GM23338 (cell line): ENCODE measurements at regions not wholly inside any gene's neighbourhood (a gene's known extent, or its start where the extent isn't known, plus 50 kb on each side); places are given as distances from the start of the nearest gene placed in this dataset.

Source experiments
- ATAC-seq: fragments of 200-7000 bp; cut with Tn5 transposase; 3 replicates; pipeline ENCODE4 v1.9.1; 2020
- DNase-seq: peaks from one replicate; pipeline ENCODE4 v3.0.0-alpha.2; 2015; ENCODE audit warnings: low spot score
- H2AFZ ChIP-seq: fragments of 200-600 bp; sonication (generic); 2 replicates; pipeline ENCODE4 v1.8.0; 2016; ENCODE audit warnings: antibody characterized with exemption, mild to moderate bottlenecking, moderate library complexity
- H3F3A ChIP-seq: fragments of 200-600 bp; sonication (generic); replicated peaks from 2 replicates; pipeline ENCODE4 v1.8.0; 2017; ENCODE audit warnings: antibody characterized with exemption, mixed run types, low read depth
- H3K27ac ChIP-seq: fragments of 200-600 bp; sonication (generic); 2 replicates; pipeline ENCODE4 v1.6.1; 2016; ENCODE audit warnings: low read depth
- H3K27me3 ChIP-seq: fragments of 200-600 bp; sonication (generic); 2 replicates; pipeline ENCODE4 v1.8.0; 2016; ENCODE audit warnings: mild to moderate bottlenecking, mixed run types, moderate library complexity; ENCODE audit not compliant: insufficient read depth
- H3K36me3 ChIP-seq: fragments of 200-600 bp; sonication (generic); 2 replicates; pipeline ENCODE4 v1.8.0; 2016; ENCODE audit warnings: mild to moderate bottlenecking; ENCODE audit not compliant: insufficient read depth
- H3K4me1 ChIP-seq: fragments of 200-600 bp; sonication (generic); 2 replicates; pipeline ENCODE4 v1.8.0; 2016; ENCODE audit warnings: mild to moderate bottlenecking, moderate library complexity; ENCODE audit not compliant: insufficient read depth
- H3K4me2 ChIP-seq: fragments of 200-600 bp; sonication (generic); 2 replicates; pipeline ENCODE4 v1.7.1; 2017; ENCODE audit warnings: mixed run types
- H3K4me3 ChIP-seq: fragments of 200-600 bp; sonication (generic); 2 replicates; pipeline ENCODE4 v1.6.1; 2016; ENCODE audit warnings: mixed run types
- H3K79me2 ChIP-seq: fragments of 200-600 bp; sonication (generic); replicated peaks from 2 replicates; pipeline ENCODE4 v1.8.0; 2017; ENCODE audit warnings: mild to moderate bottlenecking; ENCODE audit not compliant: insufficient read depth
- H3K9me2 ChIP-seq: fragments of 200-600 bp; sonication (generic); 2 replicates; pipeline ENCODE4 v1.8.0; 2017; ENCODE audit not compliant: insufficient read depth
- H4K20me1 ChIP-seq: fragments of 200-600 bp; sonication (generic); replicated peaks from 2 replicates; pipeline ENCODE4 v1.8.0; 2017; ENCODE audit warnings: mild to moderate bottlenecking; ENCODE audit not compliant: insufficient read depth
- H3K27ac Mint-ChIP-seq: 2 replicates; pipeline ENCODE4 v1.8.0; 2020; ENCODE audit warnings: inconsistent platforms, mild to moderate bottlenecking, moderate library complexity, mixed read lengths
- H3K27me3 Mint-ChIP-seq: 3 replicates; pipeline ENCODE4 v1.8.0; 2022; ENCODE audit warnings: low read depth, mild to moderate bottlenecking, moderate library complexity, mixed read lengths, inconsistent platforms; ENCODE audit not compliant: insufficient read depth, poor library complexity
- H3K36me3 Mint-ChIP-seq: 3 replicates; pipeline ENCODE4 v1.8.0; 2021; ENCODE audit warnings: low read depth, mild to moderate bottlenecking, inconsistent platforms, moderate library complexity, mixed read lengths
- H3K4me1 Mint-ChIP-seq: 3 replicates; pipeline ENCODE4 v1.8.0; 2020; ENCODE audit warnings: mild to moderate bottlenecking, inconsistent platforms, mixed read lengths
- H3K4me3 Mint-ChIP-seq: 3 replicates; pipeline ENCODE4 v1.8.0; 2021; ENCODE audit warnings: moderate library complexity, mild to moderate bottlenecking, inconsistent platforms, mixed read lengths
- H3K9me3 Mint-ChIP-seq: 3 replicates; pipeline ENCODE4 v1.8.0; 2020; ENCODE audit warnings: moderate library complexity, mild to moderate bottlenecking, inconsistent platforms, mixed read lengths
- CTCF ChIP-seq, 2 experiments: fragments of 200-600 bp in 1 of 2; sonication (generic) in 1 of 2; conservative IDR thresholded peaks; 2 replicates each; pipeline versions ENCODE4 v1.5.1 to v1.6.1; 2016 to 2017; ENCODE audit warnings: antibody characterized with exemption in 2 of 2, low read depth in 2 of 2, mild to moderate bottlenecking in 2 of 2, moderate library complexity in 1 of 2
- ETS1 ChIP-seq: IDR thresholded peaks from 2 replicates; pipeline ENCODE4 v1.6.1; 2016; ENCODE audit warnings: antibody characterized with exemption
- EZH2 ChIP-seq: fragments of 200-600 bp; sonication (generic); IDR thresholded peaks from one replicate; pipeline ENCODE4 v1.8.0; 2017; ENCODE audit warnings: antibody characterized with exemption, mild to moderate bottlenecking, low read depth; ENCODE audit not compliant: unreplicated experiment
- EZH2phosphoT487 ChIP-seq: fragments of 200-600 bp; sonication (generic); IDR thresholded peaks from one replicate; pipeline ENCODE4 v1.8.1; 2018; ENCODE audit warnings: antibody characterized with exemption; ENCODE audit not compliant: unreplicated experiment
- JUNB ChIP-seq: IDR thresholded peaks from one replicate; pipeline ENCODE4 v1.6.1; 2016; ENCODE audit warnings: antibody characterized with exemption; ENCODE audit not compliant: unreplicated experiment
- REST ChIP-seq: IDR thresholded peaks from one replicate; pipeline ENCODE4 v1.6.1; 2018; ENCODE audit warnings: antibody characterized with exemption; ENCODE audit not compliant: unreplicated experiment
- STAT1 ChIP-seq: IDR thresholded peaks from one replicate; pipeline ENCODE4 v1.6.1; 2016; ENCODE audit warnings: antibody characterized with exemption; ENCODE audit not compliant: unreplicated experiment
- ZNF331 ChIP-seq: fragments of 250-450 bp; sonication (Bioruptor Pico); IDR thresholded peaks from 2 replicates; pipeline ENCODE4 v1.5.0; 2020; ENCODE audit warnings: low read depth, mild to moderate bottlenecking, moderate library complexity
- TF ChIP-seq, protein P1 (sequence below): fragments of 250-450 bp; sonication (Bioruptor Pico); IDR thresholded peaks from 2 replicates; pipeline ENCODE4 v1.5.0; 2020; ENCODE audit warnings: mild to moderate bottlenecking, moderate library complexity

DNA sequence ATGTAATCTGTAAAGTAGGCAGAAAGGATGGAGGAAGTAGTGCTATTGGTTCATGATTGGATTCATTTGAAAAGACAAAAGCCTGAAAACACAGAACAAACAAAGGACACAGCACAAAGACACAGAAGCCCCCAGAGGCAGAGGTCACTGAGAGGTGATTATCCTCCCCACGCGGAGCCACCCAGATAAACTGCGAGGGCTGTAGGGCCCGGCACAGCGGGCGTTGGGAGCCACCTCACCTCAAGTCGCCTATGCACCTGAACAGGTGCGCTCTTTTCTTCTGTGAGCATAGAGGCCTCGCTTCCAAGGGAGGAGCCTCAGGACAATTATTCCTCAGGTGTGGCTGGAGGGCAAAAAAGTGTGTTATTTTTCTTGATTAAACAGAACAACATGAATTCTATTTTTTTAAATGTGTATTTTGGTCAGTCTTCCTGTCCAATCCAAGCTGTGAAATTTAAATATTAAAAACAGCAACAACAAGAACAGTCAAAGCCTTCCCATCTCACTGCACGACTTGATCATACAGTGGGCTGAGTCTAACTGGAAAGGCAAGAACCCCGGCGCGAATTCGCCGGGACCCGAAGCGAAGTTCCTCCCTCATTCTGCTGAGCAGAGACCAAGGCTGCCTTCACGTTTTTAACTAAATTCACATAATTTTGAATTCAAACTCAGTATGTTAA, 205.3 kb downstream of the THBS2 start (continued):
- TF ChIP-seq, protein P1, sequence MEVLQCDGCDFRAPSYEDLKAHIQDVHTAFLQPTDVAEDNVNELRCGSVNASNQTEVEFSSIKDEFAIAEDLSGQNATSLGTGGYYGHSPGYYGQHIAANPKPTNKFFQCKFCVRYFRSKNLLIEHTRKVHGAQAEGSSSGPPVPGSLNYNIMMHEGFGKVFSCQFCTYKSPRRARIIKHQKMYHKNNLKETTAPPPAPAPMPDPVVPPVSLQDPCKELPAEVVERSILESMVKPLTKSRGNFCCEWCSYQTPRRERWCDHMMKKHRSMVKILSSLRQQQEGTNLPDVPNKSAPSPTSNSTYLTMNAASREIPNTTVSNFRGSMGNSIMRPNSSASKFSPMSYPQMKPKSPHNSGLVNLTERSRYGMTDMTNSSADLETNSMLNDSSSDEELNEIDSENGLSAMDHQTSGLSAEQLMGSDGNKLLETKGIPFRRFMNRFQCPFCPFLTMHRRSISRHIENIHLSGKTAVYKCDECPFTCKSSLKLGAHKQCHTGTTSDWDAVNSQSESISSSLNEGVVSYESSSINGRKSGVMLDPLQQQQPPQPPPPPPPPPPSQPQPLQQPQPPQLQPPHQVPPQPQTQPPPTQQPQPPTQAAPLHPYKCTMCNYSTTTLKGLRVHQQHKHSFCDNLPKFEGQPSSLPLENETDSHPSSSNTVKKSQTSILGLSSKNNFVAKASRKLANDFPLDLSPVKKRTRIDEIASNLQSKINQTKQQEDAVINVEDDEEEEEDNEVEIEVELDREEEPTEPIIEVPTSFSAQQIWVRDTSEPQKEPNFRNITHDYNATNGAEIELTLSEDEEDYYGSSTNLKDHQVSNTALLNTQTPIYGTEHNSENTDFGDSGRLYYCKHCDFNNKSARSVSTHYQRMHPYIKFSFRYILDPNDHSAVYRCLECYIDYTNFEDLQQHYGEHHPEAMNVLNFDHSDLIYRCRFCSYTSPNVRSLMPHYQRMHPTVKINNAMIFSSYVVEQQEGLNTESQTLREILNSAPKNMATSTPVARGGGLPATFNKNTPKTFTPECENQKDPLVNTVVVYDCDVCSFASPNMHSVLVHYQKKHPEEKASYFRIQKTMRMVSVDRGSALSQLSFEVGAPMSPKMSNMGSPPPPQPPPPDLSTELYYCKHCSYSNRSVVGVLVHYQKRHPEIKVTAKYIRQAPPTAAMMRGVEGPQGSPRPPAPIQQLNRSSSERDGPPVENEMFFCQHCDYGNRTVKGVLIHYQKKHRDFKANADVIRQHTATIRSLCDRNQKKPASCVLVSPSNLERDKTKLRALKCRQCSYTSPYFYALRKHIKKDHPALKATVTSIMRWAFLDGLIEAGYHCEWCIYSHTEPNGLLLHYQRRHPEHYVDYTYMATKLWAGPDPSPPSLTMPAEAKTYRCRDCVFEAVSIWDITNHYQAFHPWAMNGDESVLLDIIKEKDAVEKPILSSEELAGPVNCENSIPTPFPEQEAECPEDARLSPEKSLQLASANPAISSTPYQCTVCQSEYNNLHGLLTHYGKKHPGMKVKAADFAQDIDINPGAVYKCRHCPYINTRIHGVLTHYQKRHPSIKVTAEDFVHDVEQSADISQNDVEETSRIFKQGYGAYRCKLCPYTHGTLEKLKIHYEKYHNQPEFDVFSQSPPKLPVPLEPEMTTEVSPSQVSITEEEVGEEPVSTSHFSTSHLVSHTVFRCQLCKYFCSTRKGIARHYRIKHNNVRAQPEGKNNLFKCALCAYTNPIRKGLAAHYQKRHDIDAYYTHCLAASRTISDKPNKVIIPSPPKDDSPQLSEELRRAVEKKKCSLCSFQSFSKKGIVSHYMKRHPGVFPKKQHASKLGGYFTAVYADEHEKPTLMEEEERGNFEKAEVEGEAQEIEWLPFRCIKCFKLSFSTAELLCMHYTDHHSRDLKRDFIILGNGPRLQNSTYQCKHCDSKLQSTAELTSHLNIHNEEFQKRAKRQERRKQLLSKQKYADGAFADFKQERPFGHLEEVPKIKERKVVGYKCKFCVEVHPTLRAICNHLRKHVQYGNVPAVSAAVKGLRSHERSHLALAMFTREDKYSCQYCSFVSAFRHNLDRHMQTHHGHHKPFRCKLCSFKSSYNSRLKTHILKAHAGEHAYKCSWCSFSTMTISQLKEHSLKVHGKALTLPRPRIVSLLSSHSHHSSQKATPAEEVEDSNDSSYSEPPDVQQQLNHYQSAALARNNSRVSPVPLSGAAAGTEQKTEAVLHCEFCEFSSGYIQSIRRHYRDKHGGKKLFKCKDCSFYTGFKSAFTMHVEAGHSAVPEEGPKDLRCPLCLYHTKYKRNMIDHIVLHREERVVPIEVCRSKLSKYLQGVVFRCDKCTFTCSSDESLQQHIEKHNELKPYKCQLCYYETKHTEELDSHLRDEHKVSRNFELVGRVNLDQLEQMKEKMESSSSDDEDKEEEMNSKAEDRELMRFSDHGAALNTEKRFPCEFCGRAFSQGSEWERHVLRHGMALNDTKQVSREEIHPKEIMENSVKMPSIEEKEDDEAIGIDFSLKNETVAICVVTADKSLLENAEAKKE (CRISPR knock-in tag): no peak
- no peak for TF ChIP-seq EZH2phosphoT487
- TF ChIP-seq JUNB: no peak
- TF ChIP-seq STAT1: no peak

GRCh38 chr6:169047345-169047744, 206.3 kb downstream of the THBS2 start:
- Mint-ChIP-seq H3K36me3 (no peaks in the 10 kb centered on the region), H3K27ac (no peak overlapping the region)
- no peak for TF ChIP-seq ETS1
- no peak for TF ChIP-seq EZH2phosphoT487
- no peak for TF ChIP-seq REST
- TF ChIP-seq ZNF331 (CRISPR knock-in tag): no peak
- TF ChIP-seq EZH2: no peak
- no peak for TF ChIP-seq JUNB
- no peak for TF ChIP-seq CTCF (conservative IDR thresholded peaks at IDR 0.05; ENCODE audit: low read depth in 2 of 2)

More at GRCh38 chr6:169047345-169047744, 206.3 kb downstream of the THBS2 start:
- Histone ChIP-seq H3K27me3 (no peaks in the 10 kb centered on the region), H3K79me2 (no peaks in the 10 kb centered on the region), H3K4me1 (no peaks in the 10 kb centered on the region), H3K9me2 (0 out of 2 replicates have a peak, but pooled peaks cover 3% of the 10 kb centered on the region), H4K20me1 (no peaks in the 10 kb centered on the region), H3K4me3 (no peak overlapping the region), H3F3A (no peaks in the 10 kb centered on the region), H3K4me2 (no peak overlapping the region), H2AFZ (no peak overlapping the region), H3K36me3 (no peaks in the 10 kb centered on the region), H3K27ac (no peak overlapping the region)
- DNase-seq (no peak), ATAC-seq (no peak)
- H3K4me3 Mint-ChIP-seq: no peak overlapping the region
- H3K27me3 Mint-ChIP-seq: peaks cover 5% of the 10 kb centered on the region
- no peaks in the 10 kb centered on the region for H3K9me3 Mint-ChIP-seq
- no peaks in the 10 kb centered on the region for H3K4me1 Mint-ChIP-seq
